SK-N-SH treated with all-trans-retinoic acid at 6 μM for 48 hours (cell line): ENCODE measurements at regions not wholly inside any gene's neighbourhood (a gene's known extent, or its start where the extent isn't known, plus 50 kb on each side); places are given as distances from the start of the nearest gene placed in this dataset.
A peak's percentile ranks its signal among the peaks of the same experiment; 100 is the strongest.

Experiments used
- ATAC-seq: fragments of 200-7000 bp; cut with Tn5 transposase; 3 replicates; pipeline ENCODE4 v1.9.1; 2020; ENCODE audit warnings: mild to moderate bottlenecking, moderate library complexity
- ARNTL ChIP-seq: fragments of 450-650 bp; formaldehyde crosslinking; IDR thresholded peaks from 2 replicates; pipeline ENCODE4 v1.5.0; 2020; ENCODE audit warnings: low read depth, mild to moderate bottlenecking, moderate library complexity, borderline replicate concordance
- CSDC2 ChIP-seq: fragments of 250-450 bp; sonication (Bioruptor Pico); IDR thresholded peaks from 2 replicates; pipeline ENCODE4 v1.5.0; 2020; ENCODE audit warnings: mild to moderate bottlenecking, moderate library complexity
- CSRNP3 ChIP-seq: fragments of 250-450 bp; sonication (Bioruptor Pico); IDR thresholded peaks from 2 replicates; pipeline ENCODE4 v1.5.1; 2021; ENCODE audit warnings: mild to moderate bottlenecking, moderate library complexity
- GLIS3 ChIP-seq: fragments of 250-450 bp; sonication (Bioruptor Pico); IDR thresholded peaks from 2 replicates; pipeline ENCODE4 v1.5.0; 2020; ENCODE audit warnings: mild to moderate bottlenecking, moderate library complexity
- ISL1 ChIP-seq: fragments of 250-450 bp; sonication (Bioruptor Pico); IDR thresholded peaks from 2 replicates; pipeline ENCODE4 v2.1.2; 2022; ENCODE audit warnings: mild to moderate bottlenecking, moderate library complexity
- OSR1 ChIP-seq: fragments of 250-450 bp; sonication (Bioruptor Pico); IDR thresholded peaks from 2 replicates; pipeline ENCODE4 v1.8.0; 2022; ENCODE audit warnings: moderate library complexity, mild to moderate bottlenecking, inconsistent platforms
- POU6F1 ChIP-seq: fragments of 250-450 bp; sonication (Bioruptor Pico); IDR thresholded peaks from 2 replicates; pipeline ENCODE4 v1.8.0; 2021; ENCODE audit warnings: low read depth, mild to moderate bottlenecking, moderate library complexity, borderline replicate concordance
- RARB ChIP-seq: fragments of 250-450 bp; sonication (Bioruptor Pico); IDR thresholded peaks from 2 replicates; pipeline ENCODE4 v1.8.0; 2021; ENCODE audit warnings: mild to moderate bottlenecking, moderate library complexity
- SNAI2 ChIP-seq: fragments of 250-450 bp; sonication (Bioruptor Pico); IDR thresholded peaks from 2 replicates; pipeline ENCODE4 v1.5.0; 2020; ENCODE audit warnings: mild to moderate bottlenecking, moderate library complexity
- TCF4 ChIP-seq: fragments of 250-450 bp; sonication (Bioruptor Pico); IDR thresholded peaks from 2 replicates; pipeline ENCODE4 v1.8.0; 2021; ENCODE audit warnings: mild to moderate bottlenecking, moderate library complexity, borderline replicate concordance
- TOX ChIP-seq: fragments of 250-450 bp; sonication (Bioruptor Pico); IDR thresholded peaks from 2 replicates; pipeline ENCODE4 v1.8.0; 2021; ENCODE audit warnings: mild to moderate bottlenecking, moderate library complexity, borderline replicate concordance
- ZC3H10 ChIP-seq: fragments of 250-450 bp; sonication (Bioruptor Pico); IDR thresholded peaks from 2 replicates; pipeline ENCODE4 v1.5.1; 2021; ENCODE audit warnings: mild to moderate bottlenecking, moderate library complexity
- ZFP3 ChIP-seq: fragments of 250-450 bp; sonication (Bioruptor Pico); IDR thresholded peaks from 2 replicates; pipeline ENCODE4 v1.5.0; 2020; ENCODE audit warnings: mild to moderate bottlenecking, moderate library complexity
- ZFP30 ChIP-seq: fragments of 450-650 bp; formaldehyde crosslinking; IDR thresholded peaks from 2 replicates; pipeline ENCODE4 v1.5.0; 2022; ENCODE audit warnings: mild to moderate bottlenecking, moderate library complexity
- ZNF565 ChIP-seq: fragments of 450-650 bp; formaldehyde crosslinking; conservative IDR thresholded peaks from 2 replicates; pipeline ENCODE4 v1.5.0; 2020; ENCODE audit warnings: low read depth, mild to moderate bottlenecking, moderate library complexity
- ZNF70 ChIP-seq: fragments of 450-650 bp; formaldehyde crosslinking; IDR thresholded peaks from 2 replicates; pipeline ENCODE4 v1.5.0; 2020; ENCODE audit warnings: mild to moderate bottlenecking, moderate library complexity
- TF ChIP-seq, protein P1 (sequence below): fragments of 250-450 bp; sonication (Bioruptor Pico); IDR thresholded peaks from 2 replicates; pipeline ENCODE4 v1.5.1; 2020; ENCODE audit warnings: low read depth, mild to moderate bottlenecking, moderate library complexity
- TF ChIP-seq, protein P2 (sequence below): fragments of 250-450 bp; sonication (Bioruptor Pico); IDR thresholded peaks from 2 replicates; pipeline ENCODE4 v1.5.0; 2020; ENCODE audit warnings: mild to moderate bottlenecking, moderate library complexity

GRCh38 chr17:73798111-73798748 is 154.0 kb upstream of the SDK2 start (continued):
- TF ChIP-seq, protein P1, sequence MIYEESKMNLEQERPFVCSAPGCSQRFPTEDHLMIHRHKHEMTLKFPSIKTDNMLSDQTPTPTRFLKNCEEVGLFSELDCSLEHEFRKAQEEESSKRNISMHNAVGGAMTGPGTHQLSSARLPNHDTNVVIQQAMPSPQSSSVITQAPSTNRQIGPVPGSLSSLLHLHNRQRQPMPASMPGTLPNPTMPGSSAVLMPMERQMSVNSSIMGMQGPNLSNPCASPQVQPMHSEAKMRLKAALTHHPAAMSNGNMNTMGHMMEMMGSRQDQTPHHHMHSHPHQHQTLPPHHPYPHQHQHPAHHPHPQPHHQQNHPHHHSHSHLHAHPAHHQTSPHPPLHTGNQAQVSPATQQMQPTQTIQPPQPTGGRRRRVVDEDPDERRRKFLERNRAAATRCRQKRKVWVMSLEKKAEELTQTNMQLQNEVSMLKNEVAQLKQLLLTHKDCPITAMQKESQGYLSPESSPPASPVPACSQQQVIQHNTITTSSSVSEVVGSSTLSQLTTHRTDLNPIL (CRISPR knock-in tag), result peak; percentile 86
- TF ChIP-seq ISL1 (CRISPR knock-in tag), result peak; percentile 90

- TF ChIP-seq ARNTL (CRISPR knock-in tag) (no peak), POU6F1 (no peak), CSDC2 (no peak), TCF4 (CRISPR knock-in tag) (no peak), RARB (CRISPR knock-in tag) (no peak), ZNF565 (no peak), GLIS3 (CRISPR knock-in tag) (no peak), ZFP30 (CRISPR knock-in tag) (no peak), TOX (no peak), OSR1 (no peak)
- ATAC-seq, result no peak
These were observed 154.9 kb upstream of the SDK2 start for GRCh38 chr17:73799096-73799495.

- no peak for ATAC-seq
These were observed 155.8 kb upstream of the SDK2 start for GRCh38 chr17:73799781-73800627.

More at GRCh38 chr17:73799781-73800627, 155.8 kb upstream of the SDK2 start:
- TF ChIP-seq, protein P2, sequence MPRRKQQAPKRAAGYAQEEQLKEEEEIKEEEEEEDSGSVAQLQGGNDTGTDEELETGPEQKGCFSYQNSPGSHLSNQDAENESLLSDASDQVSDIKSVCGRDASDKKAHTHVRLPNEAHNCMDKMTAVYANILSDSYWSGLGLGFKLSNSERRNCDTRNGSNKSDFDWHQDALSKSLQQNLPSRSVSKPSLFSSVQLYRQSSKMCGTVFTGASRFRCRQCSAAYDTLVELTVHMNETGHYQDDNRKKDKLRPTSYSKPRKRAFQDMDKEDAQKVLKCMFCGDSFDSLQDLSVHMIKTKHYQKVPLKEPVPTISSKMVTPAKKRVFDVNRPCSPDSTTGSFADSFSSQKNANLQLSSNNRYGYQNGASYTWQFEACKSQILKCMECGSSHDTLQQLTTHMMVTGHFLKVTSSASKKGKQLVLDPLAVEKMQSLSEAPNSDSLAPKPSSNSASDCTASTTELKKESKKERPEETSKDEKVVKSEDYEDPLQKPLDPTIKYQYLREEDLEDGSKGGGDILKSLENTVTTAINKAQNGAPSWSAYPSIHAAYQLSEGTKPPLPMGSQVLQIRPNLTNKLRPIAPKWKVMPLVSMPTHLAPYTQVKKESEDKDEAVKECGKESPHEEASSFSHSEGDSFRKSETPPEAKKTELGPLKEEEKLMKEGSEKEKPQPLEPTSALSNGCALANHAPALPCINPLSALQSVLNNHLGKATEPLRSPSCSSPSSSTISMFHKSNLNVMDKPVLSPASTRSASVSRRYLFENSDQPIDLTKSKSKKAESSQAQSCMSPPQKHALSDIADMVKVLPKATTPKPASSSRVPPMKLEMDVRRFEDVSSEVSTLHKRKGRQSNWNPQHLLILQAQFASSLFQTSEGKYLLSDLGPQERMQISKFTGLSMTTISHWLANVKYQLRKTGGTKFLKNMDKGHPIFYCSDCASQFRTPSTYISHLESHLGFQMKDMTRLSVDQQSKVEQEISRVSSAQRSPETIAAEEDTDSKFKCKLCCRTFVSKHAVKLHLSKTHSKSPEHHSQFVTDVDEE (CRISPR knock-in tag), result no peak
- no peak for TF ChIP-seq ZC3H10
- no peak for TF ChIP-seq ZNF70 (CRISPR knock-in tag)
- no peak for TF ChIP-seq ZFP3 (CRISPR knock-in tag)
- TF ChIP-seq, protein P1 (CRISPR knock-in tag), result no peak
- TF ChIP-seq CSRNP3 (CRISPR knock-in tag), result no peak
- no peak for TF ChIP-seq SNAI2 (CRISPR knock-in tag)
- no peak for TF ChIP-seq ISL1 (CRISPR knock-in tag)
- no peak for TF ChIP-seq ZNF565
